Ishikawa (cell line): ENCODE measurements at regions not wholly inside any gene's neighbourhood (a gene's known extent, or its start where the extent isn't known, plus 50 kb on each side); places are given as distances from the start of the nearest gene placed in this dataset.

Experiments
- CEBPB ChIP-seq: IDR thresholded peaks from 2 replicates; pipeline ENCODE4 v1.6.1; 2012
- CREB1 ChIP-seq: IDR thresholded peaks from 2 replicates; pipeline ENCODE4 v1.6.1; 2012; ENCODE audit warnings: low read depth
- EGR1 ChIP-seq: IDR thresholded peaks from 2 replicates; pipeline ENCODE4 v1.6.1; 2012
- EP300 ChIP-seq: IDR thresholded peaks from 2 replicates; pipeline ENCODE4 v1.6.1; 2012; ENCODE audit warnings: borderline replicate concordance
- FOXM1 ChIP-seq: IDR thresholded peaks from 2 replicates; pipeline ENCODE4 v1.6.1; 2012; ENCODE audit warnings: low read depth, borderline replicate concordance
- MAX ChIP-seq: IDR thresholded peaks from 2 replicates; pipeline ENCODE4 v1.6.1; 2012
- NFIC ChIP-seq: IDR thresholded peaks from 2 replicates; pipeline ENCODE4 v1.6.1; 2012
- RAD21 ChIP-seq: IDR thresholded peaks from 2 replicates; pipeline ENCODE4 v1.6.1; 2012; ENCODE audit warnings: low read depth
- REST ChIP-seq: IDR thresholded peaks from 2 replicates; pipeline ENCODE4 v1.6.1; 2012; ENCODE audit warnings: low read depth, mild to moderate bottlenecking
- TAF1 ChIP-seq: IDR thresholded peaks from 2 replicates; pipeline ENCODE4 v1.6.1; 2012; ENCODE audit warnings: low read depth, mild to moderate bottlenecking
- TCF12 ChIP-seq: IDR thresholded peaks from 2 replicates; pipeline ENCODE4 v1.6.1; 2012; ENCODE audit warnings: low read depth
- TEAD4 ChIP-seq: IDR thresholded peaks from 2 replicates; pipeline ENCODE4 v1.6.1; 2012
- USF1 ChIP-seq: IDR thresholded peaks from 2 replicates; pipeline ENCODE4 v1.6.1; 2012
- YY1 ChIP-seq: IDR thresholded peaks from 2 replicates; pipeline ENCODE4 v1.6.1; 2012; ENCODE audit warnings: low read depth
- ZBTB7A ChIP-seq: IDR thresholded peaks from 2 replicates; pipeline ENCODE4 v1.6.1; 2012; ENCODE audit warnings: low read depth

GRCh38 chr5:101067429-101067828 lies 164.3 kb upstream of the ST8SIA4 start:
- no peak for TF ChIP-seq EGR1
- TF ChIP-seq RAD21: no peak
- no peak for TF ChIP-seq FOXM1
- no peak for TF ChIP-seq CREB1
- no peak for TF ChIP-seq TAF1
- no peak for TF ChIP-seq YY1
- no peak for TF ChIP-seq TEAD4
- no peak for TF ChIP-seq REST

GRCh38 chr5:101062902-101063301 lies 159.8 kb upstream of the ST8SIA4 start:
- TF ChIP-seq YY1: no peak
- TF ChIP-seq TCF12: no peak
- TF ChIP-seq EGR1: no peak
- TF ChIP-seq ZBTB7A: no peak
- no peak for TF ChIP-seq NFIC
- TF ChIP-seq EP300: no peak
- TF ChIP-seq TAF1: no peak

- no peak for TF ChIP-seq REST
These were observed 144.1 kb upstream of the ST8SIA4 start for GRCh38 chr5:101047181-101047580.

GRCh38 chr5:101045689-101046088 lies 142.6 kb upstream of the ST8SIA4 start:
- peak; percentile 37 for TF ChIP-seq RAD21
- no peak for TF ChIP-seq USF1
- TF ChIP-seq MAX: no peak
- TF ChIP-seq NFIC: no peak
- TF ChIP-seq EGR1: no peak
- no peak for TF ChIP-seq YY1

- TF ChIP-seq FOXM1 (no peak), TAF1 (no peak), REST (no peak), EGR1 (no peak)
These were observed 133.7 kb upstream of the ST8SIA4 start for GRCh38 chr5:101036778-101037177.

- TF ChIP-seq EGR1: no peak
These were observed 132.3 kb upstream of the ST8SIA4 start for GRCh38 chr5:101035425-101035824.

- no peak for TF ChIP-seq TEAD4
These were observed 121.2 kb upstream of the ST8SIA4 start for GRCh38 chr5:101024299-101024698.

- TF ChIP-seq MAX (no peak), FOXM1 (no peak), TCF12 (no peak), EGR1 (no peak), RAD21 (no peak), CEBPB (no peak), EP300 (no peak), REST (no peak), CREB1 (no peak), TAF1 (no peak), ZBTB7A (no peak), USF1 (no peak), NFIC (no peak), TEAD4 (no peak), YY1 (no peak)
These were observed 115.2 kb upstream of the ST8SIA4 start for GRCh38 chr5:101018299-101018698.
